Stomach (tissue), 8 donors: ENCODE measurements at regions not wholly inside any gene's neighbourhood (a gene's known extent, or its start where the extent isn't known, plus 50 kb on each side); places are given as distances from the start of the nearest gene placed in this dataset.

Experiments used
- DNase-seq, 2 donors: peaks; one replicate each; pipeline versions ENCODE4 v3.0.0 to v3.0.0-alpha.2; 2013 to 2019
- H3K27ac ChIP-seq, 5 donors: fragments of 200-600 bp in 4 of 5; sonication (generic) in 4 of 5; one replicate each; pipeline ENCODE4 v1.5.1; 2013 to 2019; ENCODE audit warnings: mild to moderate bottlenecking in 1 of 5, moderate library complexity in 1 of 5
- H3K27me3 ChIP-seq, 3 donors: fragments of 200-600 bp; sonication (generic); one replicate each; pipeline ENCODE4 v1.5.1; 2017 to 2019; ENCODE audit warnings: mixed run types in 1 of 3
- H3K36me3 ChIP-seq, 4 donors: fragments of 200-600 bp; sonication (generic); 1 replicate in 3 of 4; 2 replicates in 1 of 4; pipeline ENCODE4 v1.5.1; 2016 to 2019
- H3K4me1 ChIP-seq, 4 donors: fragments of 200-600 bp; sonication (generic); one replicate each; pipeline ENCODE4 v1.5.1; 2016 to 2019
- H3K4me3 ChIP-seq, 4 donors: fragments of 200-600 bp; sonication (generic) in 3 of 4; one replicate each; pipeline ENCODE4 v1.5.1; 2016 to 2019; ENCODE audit warnings: mild to moderate bottlenecking in 1 of 4
- H3K9me3 ChIP-seq, 4 donors: fragments of 200-600 bp; sonication (generic); one replicate each; pipeline ENCODE4 v1.5.1; 2016 to 2019
- EP300 ChIP-seq: sonication (generic); formaldehyde crosslinking; IDR thresholded peaks from one replicate; pipeline ENCODE4 v1.6.1; 2017; ENCODE audit warnings: antibody characterized with exemption
- POLR2A ChIP-seq, 4 donors: fragments of 450-650 bp; IDR thresholded peaks; one replicate each; pipeline ENCODE4 v1.6.1; 2016; ENCODE audit warnings: antibody characterized with exemption in 4 of 4, control low read depth in 2 of 4, mild to moderate bottlenecking in 1 of 4, moderate library complexity in 1 of 4
- POLR2AphosphoS5 ChIP-seq, 3 donors: sonication (generic); formaldehyde crosslinking; IDR thresholded peaks; one replicate each; pipeline ENCODE4 v1.6.1; 2016; ENCODE audit warnings: antibody characterized with exemption in 3 of 3
- WGBS, 5 donors: extraction: QIAGEN DNeasy Blood & Tissue Kit in 3 of 5; methylation state at CpG; one replicate each; pipeline versions ENCODE4 v1.1.5 to v1.1.7; 2013 to 2018; 5-methylcytosine and 5-hydroxymethylcytosine counted together
- intact Hi-C: fragments of 100-400 bp; cut with DNase I; formaldehyde crosslinking; loops from one replicate; pipeline ENCODE4 v1.15.1; 2023; ENCODE audit warnings: low total_unique reads
- TF ChIP-seq, protein P1 (sequence below), 7 experiments: fragments of 450-650 bp in 4 of 7; fragments of 200-600 bp in 3 of 7; sonication (generic) in 3 of 7; IDR thresholded peaks; one replicate each; pipeline ENCODE4 v1.5.1; 2016 to 2019; ENCODE audit warnings: antibody characterized with exemption in 7 of 7, control low read depth in 2 of 7, mild to moderate bottlenecking in 1 of 7
- donor health status: healthy with polysubstance abuse.
- donor health status: Bipolar disorder and iron deficiency.
- donor health status: healthy.

DNA sequence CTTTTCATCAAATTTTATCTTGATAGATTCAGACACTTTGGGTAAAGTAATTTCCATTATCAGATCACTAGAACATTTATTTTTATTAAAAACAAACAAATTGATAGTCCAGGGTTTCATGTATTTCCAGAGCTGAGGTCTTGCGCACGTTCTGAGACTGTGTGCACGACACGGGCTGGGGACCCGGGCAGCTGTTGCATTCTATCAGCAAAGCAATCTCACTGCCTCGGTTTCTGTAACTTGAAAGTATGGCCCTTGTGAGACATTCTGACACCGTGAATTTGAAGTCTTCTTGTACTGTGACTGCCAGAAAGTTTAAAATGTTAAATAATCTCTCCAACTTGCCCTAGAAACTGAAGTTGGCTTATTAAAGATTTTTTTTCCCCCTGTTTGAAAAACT lies 746.9 kb upstream of the ADGRL2 start:
- no peak for DNase-seq
- Histone ChIP-seq H3K4me3 (no peak overlapping the region), H3K27ac (no peak overlapping the region), H3K36me3 (no peaks in the 10 kb centered on the region), H3K27me3 (no peaks in the 10 kb centered on the region), H3K4me1 (no peaks in the 10 kb centered on the region), H3K9me3 (no peaks in the 10 kb centered on the region)
- intact Hi-C loops = no loop called here
- TF ChIP-seq POLR2A (IDR thresholded peaks at IDR 0.05) (no peak), POLR2AphosphoS5 (IDR thresholded peaks at IDR 0.05) (no peak), EP300 (no peak)
- TF ChIP-seq, protein P1, sequence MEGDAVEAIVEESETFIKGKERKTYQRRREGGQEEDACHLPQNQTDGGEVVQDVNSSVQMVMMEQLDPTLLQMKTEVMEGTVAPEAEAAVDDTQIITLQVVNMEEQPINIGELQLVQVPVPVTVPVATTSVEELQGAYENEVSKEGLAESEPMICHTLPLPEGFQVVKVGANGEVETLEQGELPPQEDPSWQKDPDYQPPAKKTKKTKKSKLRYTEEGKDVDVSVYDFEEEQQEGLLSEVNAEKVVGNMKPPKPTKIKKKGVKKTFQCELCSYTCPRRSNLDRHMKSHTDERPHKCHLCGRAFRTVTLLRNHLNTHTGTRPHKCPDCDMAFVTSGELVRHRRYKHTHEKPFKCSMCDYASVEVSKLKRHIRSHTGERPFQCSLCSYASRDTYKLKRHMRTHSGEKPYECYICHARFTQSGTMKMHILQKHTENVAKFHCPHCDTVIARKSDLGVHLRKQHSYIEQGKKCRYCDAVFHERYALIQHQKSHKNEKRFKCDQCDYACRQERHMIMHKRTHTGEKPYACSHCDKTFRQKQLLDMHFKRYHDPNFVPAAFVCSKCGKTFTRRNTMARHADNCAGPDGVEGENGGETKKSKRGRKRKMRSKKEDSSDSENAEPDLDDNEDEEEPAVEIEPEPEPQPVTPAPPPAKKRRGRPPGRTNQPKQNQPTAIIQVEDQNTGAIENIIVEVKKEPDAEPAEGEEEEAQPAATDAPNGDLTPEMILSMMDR (IDR thresholded peaks at IDR 0.05) = no peak
- WGBS, 5 donors = 53 to 59% (median 55%) methylated on average over 7 of the region's 7 CpGs

DNA sequence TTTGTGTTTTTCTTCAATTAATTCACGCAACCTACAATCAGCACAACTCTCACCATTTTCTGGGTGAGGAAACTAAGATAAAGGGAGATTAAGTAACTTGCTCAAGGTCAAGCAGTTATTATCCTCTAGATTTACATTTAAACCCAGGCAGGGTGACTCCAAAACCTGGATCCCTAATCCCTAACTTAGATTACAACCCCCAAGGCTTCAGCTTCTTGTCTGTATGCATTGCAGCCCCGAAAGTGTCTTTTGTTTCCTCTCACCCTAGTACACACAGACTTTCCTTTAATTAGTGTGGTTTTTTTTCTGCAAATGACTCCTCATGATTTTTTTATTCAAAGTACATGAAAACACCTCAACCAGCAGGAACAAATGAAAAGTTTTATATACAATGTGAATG lies 748.6 kb upstream of the ADGRL2 start:
- WGBS, 5 donors = 74 to 84% (median 82%) methylated on average over 2 of the region's 2 CpGs
- no peaks in the 10 kb centered on the region for H3K27me3 ChIP-seq
- intact Hi-C loops = no loop called here
- H3K36me3 ChIP-seq = no peaks in the 10 kb centered on the region
- no peak overlapping the region for H3K4me3 ChIP-seq
- DNase-seq = no peak
- TF ChIP-seq POLR2A (IDR thresholded peaks at IDR 0.05) (no peak), POLR2AphosphoS5 (IDR thresholded peaks at IDR 0.05) (no peak), EP300 (no peak)
- TF ChIP-seq, protein P1 (IDR thresholded peaks at IDR 0.05) = no peak
- H3K9me3 ChIP-seq = no peaks in the 10 kb centered on the region
- H3K27ac ChIP-seq = no peak overlapping the region
- H3K4me1 ChIP-seq = no peaks in the 10 kb centered on the region

DNA sequence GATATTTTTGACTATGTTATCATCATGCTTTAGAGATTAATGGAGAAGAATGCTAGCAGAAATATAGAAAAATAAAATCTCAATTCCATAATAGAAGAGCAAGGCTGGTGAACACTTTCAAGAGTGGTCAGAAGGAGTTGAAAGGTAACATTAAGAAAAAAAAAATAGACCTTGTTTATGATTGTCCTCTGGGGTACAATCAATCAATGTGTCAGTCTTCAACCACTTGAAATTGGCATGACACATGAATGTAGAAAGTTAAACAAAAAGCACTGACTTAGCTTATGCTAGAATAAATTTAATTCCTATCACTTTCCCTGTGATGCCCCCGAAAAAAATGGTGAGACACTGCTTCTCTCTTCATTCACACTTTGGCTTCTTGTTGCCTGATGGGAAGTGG lies 750.3 kb upstream of the ADGRL2 start:
- Histone ChIP-seq H3K4me3 (no peak overlapping the region), H3K27me3 (no peaks in the 10 kb centered on the region), H3K27ac (no peak overlapping the region), H3K4me1 (no peaks in the 10 kb centered on the region), H3K36me3 (no peaks in the 10 kb centered on the region), H3K9me3 (no peaks in the 10 kb centered on the region)
- TF ChIP-seq POLR2AphosphoS5 (IDR thresholded peaks at IDR 0.05) (no peak), POLR2A (IDR thresholded peaks at IDR 0.05) (no peak), EP300 (no peak)
- TF ChIP-seq, protein P1 (IDR thresholded peaks at IDR 0.05) = no peak
- DNase-seq = no peak
- 52 to 84% (median 73%) methylated on average over 1 of the region's 1 CpG for WGBS, 5 donors
- intact Hi-C loops = no loop called here

DNA sequence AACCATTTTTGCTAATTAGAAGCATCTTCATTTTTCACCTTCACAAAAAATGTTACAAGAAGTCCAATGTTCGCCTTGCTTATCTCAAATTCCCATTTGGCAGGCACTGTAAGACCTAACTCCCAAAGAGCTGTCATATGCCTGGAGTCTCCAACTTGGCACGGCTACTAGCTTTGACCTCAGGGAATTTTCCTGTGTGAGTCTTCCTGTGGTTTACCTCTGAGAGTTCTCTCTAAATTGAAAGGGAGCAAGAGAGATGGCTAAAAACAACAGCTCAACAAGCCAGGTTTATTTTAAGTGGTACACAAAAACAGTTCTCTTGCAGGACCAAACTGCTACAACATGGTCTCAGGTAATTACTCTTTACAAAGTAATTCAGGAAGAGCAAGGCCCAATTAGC lies 756.0 kb upstream of the ADGRL2 start:
- H3K9me3 ChIP-seq = no peaks in the 10 kb centered on the region
- intact Hi-C loops = no loop called here
- DNase-seq = no peak
- TF ChIP-seq, protein P1 (IDR thresholded peaks at IDR 0.05) = no peak
- TF ChIP-seq POLR2AphosphoS5 (IDR thresholded peaks at IDR 0.05) (no peak), POLR2A (IDR thresholded peaks at IDR 0.05) (no peak), EP300 (no peak)
- no peak overlapping the region for H3K4me3 ChIP-seq
- no peak overlapping the region for H3K27ac ChIP-seq
- no peaks in the 10 kb centered on the region for H3K27me3 ChIP-seq
- WGBS, 5 donors = 28 to 60% (median 36%) methylated on average over 2 of the region's 2 CpGs
- H3K36me3 ChIP-seq = no peaks in the 10 kb centered on the region
- H3K4me1 ChIP-seq = peaks cover 0 to 4% (median 0%) of the 10 kb centered on the region in 4 donors
